Activated CD8-positive, alpha-beta T cell treated with anti-CD3 and anti-CD28 coated beads for 36 hours (primary cell): ENCODE measurements at regions not wholly inside any gene's neighbourhood (a gene's known extent, or its start where the extent isn't known, plus 50 kb on each side); places are given as distances from the start of the nearest gene placed in this dataset.

Source experiments
- ATAC-seq: fragments of 200-7000 bp; cut with Tn5 transposase; one replicate; pipeline ENCODE4 v1.10.0; 2021; ENCODE audit warnings: mild to moderate bottlenecking, moderate library complexity
- CTCF ChIA-PET: fragments of 350-600 bp; sonication (Branson Sonifier 250); formaldehyde crosslinking; loops from one replicate; lab custom pipeline; 2021; ENCODE audit warnings: antibody characterized with exemption; lab: Charles Lee
- POLR2A ChIA-PET: fragments of 350-600 bp; sonication (Branson Sonifier 250); formaldehyde crosslinking; loops from one replicate; lab custom pipeline; 2021; ENCODE audit warnings: antibody characterized with exemption; lab: Charles Lee
- DNase-seq: peaks from one replicate; pipeline ENCODE4 v3.0.0-alpha.2; 2020
- H3K27ac Mint-ChIP-seq: one replicate; pipeline ENCODE4 v1.8.0; 2021; ENCODE audit warnings: mild to moderate bottlenecking, mixed read lengths
- H3K27me3 Mint-ChIP-seq: one replicate; pipeline ENCODE4 v1.8.0; 2021; ENCODE audit warnings: mixed read lengths
- H3K36me3 Mint-ChIP-seq: one replicate; pipeline ENCODE4 v1.8.0; 2021; ENCODE audit warnings: low read depth, mixed read lengths
- H3K4me1 Mint-ChIP-seq: one replicate; pipeline ENCODE4 v1.8.0; 2021; ENCODE audit warnings: low read depth, mixed read lengths
- H3K4me3 Mint-ChIP-seq: one replicate; pipeline ENCODE4 v1.8.0; 2021; ENCODE audit warnings: mild to moderate bottlenecking, moderate library complexity, mixed read lengths
- H3K9me3 Mint-ChIP-seq: one replicate; pipeline ENCODE4 v1.8.0; 2021; ENCODE audit warnings: mixed read lengths
- CTCF ChIP-seq: fragments of 200-600 bp; IDR thresholded peaks from one replicate; pipeline ENCODE4 v1.8.0; 2022; ENCODE audit warnings: antibody characterized with exemption, mild to moderate bottlenecking
- intact Hi-C: fragments of 100-400 bp; cut with micrococcal nuclease; formaldehyde crosslinking; loops from one replicate; pipeline ENCODE4 v1.10.0; 2022

- no peaks in the 10 kb centered on the region for H3K9me3 Mint-ChIP-seq
- no peaks in the 10 kb centered on the region for H3K4me1 Mint-ChIP-seq
- ATAC-seq, result no peak
- H3K27me3 Mint-ChIP-seq, result peaks cover 4% of the 10 kb centered on the region
- H3K27ac Mint-ChIP-seq, result no peak overlapping the region
- TF ChIP-seq CTCF, result no peak
- DNase-seq, result no peak
- ChIA-PET POLR2A (no interaction called here), CTCF (no interaction called here)
- H3K36me3 Mint-ChIP-seq, result no peaks in the 10 kb centered on the region
- H3K4me3 Mint-ChIP-seq, result no peak overlapping the region
- intact Hi-C loops, result no loop called here
Measured at GRCh38 chr17:10920558-10921108, 82.7 kb upstream of the PIRT start.

- Mint-ChIP-seq H3K27ac (no peak overlapping the region), H3K4me3 (no peak overlapping the region), H3K4me1 (no peaks in the 10 kb centered on the region), H3K36me3 (no peaks in the 10 kb centered on the region), H3K9me3 (peaks cover 5% of the 10 kb centered on the region), H3K27me3 (peaks cover 10% of the 10 kb centered on the region)
- POLR2A ChIA-PET, result no interaction called here
- no peak for TF ChIP-seq CTCF
- intact Hi-C loops, result no loop called here
- DNase-seq (no peak), ATAC-seq (no peak)
- CTCF ChIA-PET, result no interaction called here
Measured at GRCh38 chr17:10907370-10907769, 69.5 kb upstream of the PIRT start.

GRCh38 chr17:10899281-10899680, 61.4 kb upstream of the PIRT start:
- DNase-seq, result no peak
- H3K9me3 Mint-ChIP-seq, result no peaks in the 10 kb centered on the region
- ChIA-PET POLR2A (no interaction called here), CTCF (no interaction called here)
- no peak overlapping the region for H3K4me3 Mint-ChIP-seq
- intact Hi-C loops, result loop anchor here (10.0 kb wide), 1 partner anchor 96 kb away; no protein-coding TSS in a partner anchor
- ATAC-seq, result no peak
- no peaks in the 10 kb centered on the region for H3K27me3 Mint-ChIP-seq
- no peak overlapping the region for H3K27ac Mint-ChIP-seq
- TF ChIP-seq CTCF, result no peak
- no peaks in the 10 kb centered on the region for H3K36me3 Mint-ChIP-seq
- H3K4me1 Mint-ChIP-seq, result no peaks in the 10 kb centered on the region

GRCh38 chr17:10894220-10894619, 56.3 kb upstream of the PIRT start:
- Mint-ChIP-seq H3K4me3 (no peak overlapping the region), H3K4me1 (no peaks in the 10 kb centered on the region), H3K27ac (no peak overlapping the region), H3K27me3 (peaks cover 12% of the 10 kb centered on the region), H3K9me3 (no peaks in the 10 kb centered on the region), H3K36me3 (no peaks in the 10 kb centered on the region)
- no peak for TF ChIP-seq CTCF
- DNase-seq (no peak), ATAC-seq (no peak)
- CTCF ChIA-PET, result interaction anchor here (0.7 kb wide), 1 partner anchor 19 kb away, joined by 3 read pairs; no protein-coding TSS in a partner anchor
- intact Hi-C loops, result loop anchor here (10.0 kb wide), 1 partner anchor 101 kb away; no protein-coding TSS in a partner anchor
- POLR2A ChIA-PET, result no interaction called here

- no peak for ATAC-seq
- CTCF ChIA-PET, result no interaction called here
- H3K27ac Mint-ChIP-seq, result no peak overlapping the region
- H3K4me1 Mint-ChIP-seq, result no peaks in the 10 kb centered on the region
- peaks cover 12% of the 10 kb centered on the region for H3K27me3 Mint-ChIP-seq
- DNase-seq, result no peak
- no peak for TF ChIP-seq CTCF
- no peaks in the 10 kb centered on the region for H3K36me3 Mint-ChIP-seq
- intact Hi-C loops, result no loop called here
- H3K9me3 Mint-ChIP-seq, result no peaks in the 10 kb centered on the region
- no peak overlapping the region for H3K4me3 Mint-ChIP-seq
- POLR2A ChIA-PET, result no interaction called here
Measured at GRCh38 chr17:10888858-10889257, 51.0 kb upstream of the PIRT start.
